Heart left ventricle (tissue), 13 donors: ENCODE measurements at regions not wholly inside any gene's neighbourhood (a gene's known extent, or its start where the extent isn't known, plus 50 kb on each side); places are given as distances from the start of the nearest gene placed in this dataset.

Experiments
- POLR2A ChIP-seq, 2 donors: fragments of 450-650 bp; IDR thresholded peaks; one replicate each; pipeline ENCODE4 v1.6.1; 2017; ENCODE audit warnings: antibody characterized with exemption in 2 of 2, mild to moderate bottlenecking in 2 of 2, moderate library complexity in 2 of 2
- TF ChIP-seq, protein P1 (sequence below), 12 donors: fragments of 200-600 bp; sonication (generic) in 4 of 12; IDR thresholded peaks; one replicate each; pipeline versions ENCODE4 v1.5.0 to v1.8.0; 2018 to 2022; ENCODE audit warnings: antibody characterized with exemption in 12 of 12, mild to moderate bottlenecking in 5 of 12
- donor health status: ischemic (EF 13 %, LVEDD 7.1; RV severe dilation, severe dysfunction).
- donor health status: DM: no; HTN: yes; CAD: no.
- donor health status: DM: no; HTN: no; CAD: no.
- donor health status: ischemic (EF 25% LVEDD 6.9; RV normal size, moderate dysfunction).
- donor health status: ischemic (EF 25% LVEDD 5.7; RV mildly dilated, moderate dysfunction).
- donor health status: ischemic (EF 35%, LVEDD 5.7; RV mildly dilated, moderate dysfunction).
- donor health status: nonischemic (EF 11% LVEDD 7.7; RV severe dilation, severe dysfunction).
- donor health status: DM: yes; HTN: yes; CAD: no.
- donor health status: PGD.
- donor health status: ischemic (EF 29% LVEDD 5.4; RV normal size, mild dysfunction).
- donor health status: nonischemic (EF 23%, LVEDD 6.1; RV moderate dilation, normal function).

GRCh38 chr3:162192340-162193029 is 695.9 kb downstream of the OTOL1 start:
- TF ChIP-seq POLR2A (IDR thresholded peaks at IDR 0.05): no peak
- TF ChIP-seq, protein P1, sequence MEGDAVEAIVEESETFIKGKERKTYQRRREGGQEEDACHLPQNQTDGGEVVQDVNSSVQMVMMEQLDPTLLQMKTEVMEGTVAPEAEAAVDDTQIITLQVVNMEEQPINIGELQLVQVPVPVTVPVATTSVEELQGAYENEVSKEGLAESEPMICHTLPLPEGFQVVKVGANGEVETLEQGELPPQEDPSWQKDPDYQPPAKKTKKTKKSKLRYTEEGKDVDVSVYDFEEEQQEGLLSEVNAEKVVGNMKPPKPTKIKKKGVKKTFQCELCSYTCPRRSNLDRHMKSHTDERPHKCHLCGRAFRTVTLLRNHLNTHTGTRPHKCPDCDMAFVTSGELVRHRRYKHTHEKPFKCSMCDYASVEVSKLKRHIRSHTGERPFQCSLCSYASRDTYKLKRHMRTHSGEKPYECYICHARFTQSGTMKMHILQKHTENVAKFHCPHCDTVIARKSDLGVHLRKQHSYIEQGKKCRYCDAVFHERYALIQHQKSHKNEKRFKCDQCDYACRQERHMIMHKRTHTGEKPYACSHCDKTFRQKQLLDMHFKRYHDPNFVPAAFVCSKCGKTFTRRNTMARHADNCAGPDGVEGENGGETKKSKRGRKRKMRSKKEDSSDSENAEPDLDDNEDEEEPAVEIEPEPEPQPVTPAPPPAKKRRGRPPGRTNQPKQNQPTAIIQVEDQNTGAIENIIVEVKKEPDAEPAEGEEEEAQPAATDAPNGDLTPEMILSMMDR (IDR thresholded peaks at IDR 0.05): no peak
